Colonic mucosa (tissue), 4 donors: ENCODE measurements at regions not wholly inside any gene's neighbourhood (a gene's known extent, or its start where the extent isn't known, plus 50 kb on each side); places are given as distances from the start of the nearest gene placed in this dataset.

Experiments
- DNase-seq: peaks from one replicate; pipeline ENCODE4 v3.0.0-alpha.2; 2020
- H3K27ac ChIP-seq: fragments of 200-600 bp; one replicate; pipeline ENCODE4 v1.8.0; 2021
- H3K27me3 ChIP-seq: fragments of 200-600 bp; one replicate; pipeline ENCODE4 v1.8.0; 2021
- H3K36me3 ChIP-seq: fragments of 200-600 bp; one replicate; pipeline ENCODE4 v1.8.0; 2021
- H3K4me1 ChIP-seq: fragments of 200-600 bp; one replicate; pipeline ENCODE4 v1.8.0; 2021; ENCODE audit warnings: mild to moderate bottlenecking
- H3K4me3 ChIP-seq: fragments of 200-600 bp; one replicate; pipeline ENCODE4 v1.8.0; 2021
- H3K9ac ChIP-seq, 2 donors: one replicate each; pipeline ENCODE4 v1.7.0; 2013; ENCODE audit warnings: control low read depth in 2 of 2, low read depth in 2 of 2, low read length in 2 of 2
- H3K9me3 ChIP-seq: fragments of 200-600 bp; one replicate; pipeline ENCODE4 v1.8.0; 2021
- intact Hi-C: fragments of 100-400 bp; cut with DNase I; formaldehyde crosslinking; loops from one replicate; pipeline ENCODE4 v1.14.1; 2022
- TF ChIP-seq, protein P1 (sequence below): fragments of 200-600 bp; IDR thresholded peaks from one replicate; pipeline ENCODE4 v1.8.0; 2022; ENCODE audit warnings: antibody characterized with exemption, mild to moderate bottlenecking
- donor health status: healthy.
- donor health status: DM: no; HTN: no; CAD: no.
- donor health status: DM: no; HTN: no; CAD: no.

DNA sequence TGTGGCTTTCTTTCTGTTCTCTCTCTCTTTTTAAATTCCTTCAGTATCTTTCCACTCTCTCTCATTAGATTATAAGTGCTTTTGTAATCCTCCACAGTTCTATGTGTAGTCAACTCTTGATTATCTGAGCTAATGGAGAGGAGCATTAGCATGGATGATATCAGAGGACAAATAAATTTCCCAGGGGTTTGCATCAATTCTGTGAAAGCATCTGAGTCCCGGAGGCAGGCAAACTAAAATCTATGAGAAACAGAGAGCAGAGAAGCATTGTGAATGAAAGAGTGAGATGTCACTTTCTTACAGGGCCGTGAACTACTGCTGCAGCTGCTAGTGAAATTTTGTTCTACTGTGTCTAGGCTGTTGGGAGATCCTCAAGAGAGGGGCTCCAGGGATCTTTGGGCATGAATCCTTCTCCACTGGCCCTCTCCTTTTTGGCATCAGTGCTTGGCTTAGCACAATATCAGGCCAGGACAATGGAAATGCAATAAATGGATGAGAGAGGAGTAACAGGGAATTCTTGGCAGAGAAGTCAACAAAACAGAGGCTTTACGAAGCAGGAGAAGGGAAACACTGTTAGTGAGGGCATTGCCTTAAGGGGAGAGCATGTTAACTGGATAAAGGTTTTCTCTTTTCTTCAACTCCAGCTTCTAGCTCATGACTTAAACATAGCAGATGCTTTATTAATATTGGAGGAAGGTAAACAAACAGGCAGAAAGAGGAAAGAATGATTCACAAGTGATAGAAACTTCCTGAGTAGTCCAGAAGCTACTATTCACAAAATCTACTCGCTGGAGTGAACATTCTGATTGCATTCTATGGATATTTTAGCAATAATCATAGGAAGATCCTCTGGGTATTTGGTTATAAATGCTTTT is 847.0 kb upstream of the MAP3K7 start:
- H3K27me3 ChIP-seq: no peaks in the 10 kb centered on the region
- H3K27ac ChIP-seq: no peak overlapping the region
- no peaks in the 10 kb centered on the region for H3K36me3 ChIP-seq
- DNase-seq: no peak
- intact Hi-C loops: no loop called here
- H3K4me3 ChIP-seq: no peak overlapping the region
- no peaks in the 10 kb centered on the region for H3K9me3 ChIP-seq
- no peaks in the 10 kb centered on the region for H3K4me1 ChIP-seq
- TF ChIP-seq, protein P1, sequence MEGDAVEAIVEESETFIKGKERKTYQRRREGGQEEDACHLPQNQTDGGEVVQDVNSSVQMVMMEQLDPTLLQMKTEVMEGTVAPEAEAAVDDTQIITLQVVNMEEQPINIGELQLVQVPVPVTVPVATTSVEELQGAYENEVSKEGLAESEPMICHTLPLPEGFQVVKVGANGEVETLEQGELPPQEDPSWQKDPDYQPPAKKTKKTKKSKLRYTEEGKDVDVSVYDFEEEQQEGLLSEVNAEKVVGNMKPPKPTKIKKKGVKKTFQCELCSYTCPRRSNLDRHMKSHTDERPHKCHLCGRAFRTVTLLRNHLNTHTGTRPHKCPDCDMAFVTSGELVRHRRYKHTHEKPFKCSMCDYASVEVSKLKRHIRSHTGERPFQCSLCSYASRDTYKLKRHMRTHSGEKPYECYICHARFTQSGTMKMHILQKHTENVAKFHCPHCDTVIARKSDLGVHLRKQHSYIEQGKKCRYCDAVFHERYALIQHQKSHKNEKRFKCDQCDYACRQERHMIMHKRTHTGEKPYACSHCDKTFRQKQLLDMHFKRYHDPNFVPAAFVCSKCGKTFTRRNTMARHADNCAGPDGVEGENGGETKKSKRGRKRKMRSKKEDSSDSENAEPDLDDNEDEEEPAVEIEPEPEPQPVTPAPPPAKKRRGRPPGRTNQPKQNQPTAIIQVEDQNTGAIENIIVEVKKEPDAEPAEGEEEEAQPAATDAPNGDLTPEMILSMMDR: no peak
- H3K9ac ChIP-seq: no peak overlapping the region

DNA sequence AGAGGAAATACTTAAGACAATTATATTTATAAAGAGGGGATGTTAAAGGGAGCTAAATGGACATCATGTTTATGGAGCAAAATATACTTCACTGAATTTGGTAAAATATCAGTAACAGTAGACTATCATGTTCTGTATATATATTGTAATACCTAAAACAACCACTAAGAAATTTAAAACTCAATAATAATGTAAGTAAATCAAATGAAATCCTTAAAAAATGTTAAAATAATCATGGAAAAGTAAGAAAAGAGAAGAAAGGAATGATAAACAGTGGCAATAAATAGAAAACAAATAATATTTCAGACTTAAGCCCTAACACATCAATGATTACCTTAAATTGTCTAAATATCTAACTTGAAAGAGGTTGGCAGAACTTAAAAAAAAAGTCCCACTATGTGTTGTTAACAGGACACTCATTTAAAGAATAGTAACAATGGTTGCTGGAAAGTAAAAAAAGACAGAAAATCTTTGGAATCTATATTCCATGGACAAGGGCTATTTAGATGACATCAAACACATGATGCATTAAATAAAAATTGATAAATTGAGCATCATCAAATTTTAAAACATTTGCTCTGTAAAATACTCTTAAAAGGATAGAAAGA is 842.2 kb upstream of the MAP3K7 start:
- Histone ChIP-seq H3K4me1 (no peaks in the 10 kb centered on the region), H3K4me3 (no peak overlapping the region), H3K27me3 (no peaks in the 10 kb centered on the region), H3K36me3 (no peaks in the 10 kb centered on the region), H3K27ac (no peak overlapping the region), H3K9me3 (no peaks in the 10 kb centered on the region), H3K9ac (no peak overlapping the region)
- TF ChIP-seq, protein P1: no peak
- intact Hi-C loops: no loop called here
- DNase-seq: no peak

DNA sequence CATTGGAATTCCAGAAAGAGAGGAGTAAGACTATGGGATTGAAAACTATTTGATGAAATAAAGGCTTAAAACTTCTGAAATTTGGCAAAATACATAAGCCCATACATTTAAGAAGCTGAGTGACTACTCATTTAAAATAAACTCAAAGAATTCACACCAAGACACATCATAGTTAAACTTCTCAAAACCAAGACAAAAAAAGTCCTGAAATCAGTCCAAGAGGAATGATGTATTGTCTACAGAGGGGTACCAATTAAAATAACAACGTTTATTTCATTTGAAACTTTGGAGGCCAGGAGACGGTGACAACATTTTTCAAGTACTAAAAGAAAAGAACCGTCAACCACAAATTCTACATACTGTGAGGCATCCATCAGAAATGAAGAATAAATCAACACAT is 841.4 kb upstream of the MAP3K7 start:
- intact Hi-C loops: no loop called here
- Histone ChIP-seq H3K27me3 (no peaks in the 10 kb centered on the region), H3K4me3 (no peak overlapping the region), H3K9me3 (no peaks in the 10 kb centered on the region), H3K9ac (no peak overlapping the region), H3K4me1 (no peaks in the 10 kb centered on the region), H3K36me3 (no peaks in the 10 kb centered on the region), H3K27ac (no peak overlapping the region)
- DNase-seq: no peak
- TF ChIP-seq, protein P1: no peak

DNA sequence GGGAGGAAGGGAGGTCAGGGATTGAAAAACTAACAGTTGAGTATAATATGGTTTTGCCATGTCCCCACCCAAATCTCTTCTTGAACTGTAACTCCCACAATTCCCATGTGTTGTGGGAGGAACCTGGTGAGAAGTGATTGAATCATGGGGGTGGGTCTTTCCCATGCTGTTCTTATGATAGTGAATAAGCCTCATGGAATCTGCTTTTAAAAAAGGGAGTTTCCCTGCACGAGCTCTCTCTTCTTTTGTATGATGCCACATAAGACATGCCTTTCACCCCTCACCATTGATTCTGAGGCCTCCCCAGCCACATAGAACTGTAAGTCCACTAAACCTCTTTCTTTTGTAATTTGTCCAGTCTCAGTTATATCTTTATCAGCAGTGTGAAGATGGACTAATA is 833.4 kb upstream of the MAP3K7 start:
- intact Hi-C loops: no loop called here
- no peak overlapping the region for H3K27ac ChIP-seq

DNA sequence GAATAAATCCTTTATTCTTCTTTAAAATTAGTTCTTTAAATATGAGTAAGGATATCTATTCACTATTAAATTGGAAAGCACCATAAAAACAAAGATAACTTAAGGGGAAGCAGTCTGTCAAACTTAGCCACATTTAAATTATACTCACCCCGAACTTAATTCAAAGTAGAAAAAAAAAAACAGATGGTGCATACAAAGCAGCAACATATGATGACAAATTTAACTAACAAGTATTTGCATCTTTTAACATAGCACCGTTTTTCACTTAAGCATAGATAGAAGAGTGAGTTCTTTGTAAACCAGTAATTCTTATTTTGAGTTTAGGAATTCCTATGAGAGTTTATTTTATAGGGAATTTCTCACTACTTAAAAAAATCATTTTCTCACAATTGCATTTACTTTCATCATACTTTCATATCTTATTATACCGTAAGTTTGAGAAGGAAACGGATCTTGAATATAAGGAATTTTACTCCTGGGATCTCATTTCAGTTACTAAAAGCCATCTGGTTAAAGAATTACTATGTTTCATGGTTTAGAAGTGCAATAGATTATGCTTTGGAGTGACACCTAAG is 828.2 kb upstream of the MAP3K7 start:
- no peak for DNase-seq
- Histone ChIP-seq H3K36me3 (no peaks in the 10 kb centered on the region), H3K4me1 (no peaks in the 10 kb centered on the region), H3K9ac (no peak overlapping the region), H3K4me3 (no peak overlapping the region), H3K27me3 (no peaks in the 10 kb centered on the region), H3K27ac (no peak overlapping the region), H3K9me3 (no peaks in the 10 kb centered on the region)
- TF ChIP-seq, protein P1: no peak
- intact Hi-C loops: no loop called here

More for the DNA sequence above, 833.4 kb upstream of the MAP3K7 start:
- no peaks in the 10 kb centered on the region for H3K9me3 ChIP-seq
- no peaks in the 10 kb centered on the region for H3K4me1 ChIP-seq
- H3K36me3 ChIP-seq: no peaks in the 10 kb centered on the region
- H3K4me3 ChIP-seq: no peak overlapping the region
- no peak overlapping the region for H3K9ac ChIP-seq
- TF ChIP-seq, protein P1: no peak
- no peak for DNase-seq
- H3K27me3 ChIP-seq: no peaks in the 10 kb centered on the region
